Vagina (tissue), 2 donors: ENCODE measurements at regions not wholly inside any gene's neighbourhood (a gene's known extent, or its start where the extent isn't known, plus 50 kb on each side); places are given as distances from the start of the nearest gene placed in this dataset.

Experiments used
- CTCF ChIP-seq, 3 experiments: fragments of 450-650 bp in 2 of 3; fragments of 200-600 bp in 1 of 3; sonication (generic) in 1 of 3; IDR thresholded peaks; one replicate each; pipeline ENCODE4 v1.5.1; 2017 to 2019; ENCODE audit warnings: antibody characterized with exemption in 3 of 3, mild to moderate bottlenecking in 2 of 3, moderate library complexity in 2 of 3
- POLR2A ChIP-seq, 2 donors: fragments of 450-650 bp; IDR thresholded peaks; one replicate each; pipeline ENCODE4 v1.6.1; 2017; ENCODE audit warnings: antibody characterized with exemption in 2 of 2, mild to moderate bottlenecking in 2 of 2, moderate library complexity in 2 of 2

DNA sequence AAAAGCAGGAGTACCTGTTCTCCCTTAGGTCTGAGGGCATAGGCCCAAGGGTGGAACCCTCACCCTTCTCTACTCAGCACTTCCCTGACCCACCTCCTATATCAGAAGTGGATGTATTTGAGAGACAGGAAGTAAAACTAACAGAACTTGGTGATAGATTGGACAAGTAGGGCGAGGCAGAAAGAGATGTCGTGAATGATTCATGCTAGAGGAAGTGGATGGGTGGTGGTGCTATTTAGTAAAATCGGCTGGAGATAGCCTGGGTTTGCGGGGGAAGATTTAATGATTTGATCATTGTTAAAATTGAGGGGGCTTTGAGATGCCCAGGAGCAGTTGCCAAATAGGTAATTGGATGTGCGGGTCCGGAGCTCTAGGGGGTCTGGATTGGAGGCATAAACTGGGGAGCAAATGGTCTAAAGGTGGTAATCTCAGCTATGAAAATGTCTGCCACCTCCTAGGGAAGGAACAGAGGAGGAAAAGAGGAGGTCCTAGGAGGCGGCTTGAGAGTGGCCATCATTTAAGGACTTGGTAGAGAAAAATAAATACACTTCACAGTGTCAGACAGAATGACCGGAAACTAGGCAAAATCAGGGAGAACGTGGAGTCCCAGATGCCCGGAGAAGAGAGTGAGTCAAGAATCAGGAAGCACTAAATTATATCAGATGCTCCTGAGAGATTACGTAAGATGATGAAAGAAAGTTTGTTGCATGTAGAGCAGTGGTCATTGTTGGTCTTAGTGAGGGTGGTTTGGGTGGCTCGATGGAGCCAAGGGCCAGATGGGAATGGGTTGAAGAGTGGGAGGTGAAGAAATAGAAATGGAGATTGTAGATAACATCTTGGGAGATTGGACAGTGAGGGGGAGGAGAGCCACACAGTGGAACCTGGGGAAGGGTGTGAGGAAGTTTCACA is 142.0 kb downstream of the CEP57L1 start:
- no peak for TF ChIP-seq POLR2A (IDR thresholded peaks at IDR 0.05)
- no peak for TF ChIP-seq CTCF (IDR thresholded peaks at IDR 0.05)
